H1 (cell line): ENCODE measurements at regions not wholly inside any gene's neighbourhood (a gene's known extent, or its start where the extent isn't known, plus 50 kb on each side); places are given as distances from the start of the nearest gene placed in this dataset.

Source experiments
- ATF3 ChIP-seq: IDR thresholded peaks from 2 replicates; pipeline ENCODE4 v1.6.1; 2011; ENCODE audit warnings: low read depth, mild to moderate bottlenecking, low read length; ENCODE audit not compliant: insufficient read depth
- CBX8 ChIP-seq: fragments of 300-800, 300-1000 bp; sonication (generic); IDR thresholded peaks from 2 replicates; pipeline ENCODE4 v1.7.1; 2016; ENCODE audit warnings: low read depth, low read length, borderline replicate concordance
- CTCF ChIP-seq, 3 experiments: IDR thresholded peaks; 1 replicate in 2 of 3; 2 replicates in 1 of 3; pipeline versions ENCODE4 v1.5.1 to v1.6.1; 2011; ENCODE audit warnings: low read length in 3 of 3, mild to moderate bottlenecking in 3 of 3, inconsistent platforms in 2 of 3, low read depth in 1 of 3, moderate library complexity in 1 of 3; ENCODE audit not compliant: insufficient read depth in 1 of 3; ENCODE audit errors: control extremely low read depth in 1 of 3
- GABPA ChIP-seq: IDR thresholded peaks from 2 replicates; pipeline ENCODE4 v1.6.1; 2011; ENCODE audit warnings: mild to moderate bottlenecking, low read length, moderate library complexity, borderline replicate concordance; ENCODE audit not compliant: insufficient read depth
- HDAC2 ChIP-seq, 2 experiments: fragments of 300-600 bp in 1 of 2; sonication (generic) in 1 of 2; IDR thresholded peaks; 2 replicates each; pipeline ENCODE4 v1.6.1; 2011 to 2012; ENCODE audit warnings: low read depth in 2 of 2, low read length in 2 of 2, mild to moderate bottlenecking in 2 of 2, moderate library complexity in 2 of 2, borderline replicate concordance in 1 of 2, inconsistent platforms in 1 of 2
- MAX ChIP-seq: IDR thresholded peaks from 2 replicates; pipeline ENCODE4 v1.6.1; 2012; ENCODE audit warnings: inconsistent platforms
- POLR2AphosphoS5 ChIP-seq: IDR thresholded peaks from 2 replicates; pipeline ENCODE4 v1.6.1; 2011; ENCODE audit warnings: low read depth, low read length

GRCh38 chr6:48564036-48564820 is 453.2 kb upstream of the PTCHD4 start:
- TF ChIP-seq POLR2AphosphoS5 (no peak), CBX8 (no peak), MAX (no peak), CTCF (IDR thresholded peaks at IDR 0.05; ENCODE audit: control extremely low read depth in 1 of 3, insufficient read depth in 1 of 3, low read depth in 1 of 3, low read length in 3 of 3) (no peak), ATF3 (no peak), HDAC2 (IDR thresholded peaks at IDR 0.05; ENCODE audit: borderline replicate concordance in 1 of 2, low read depth in 2 of 2, low read length in 2 of 2) (no peak), GABPA (no peak)
